A549 (cell line): ENCODE measurements at regions not wholly inside any gene's neighbourhood (a gene's known extent, or its start where the extent isn't known, plus 50 kb on each side); places are given as distances from the start of the nearest gene placed in this dataset.

ENCODE experiments used
- ATAC-seq, 2 experiments: fragments of 200-7000 bp in 1 of 2; fragments of >200 bp in 1 of 2; cut with Nextera tagmentation in 1 of 2; cut with Tn5 transposase in 1 of 2; 3 replicates each; pipeline versions ENCODE4 v1.8.0 to v1.9.1; 2018 to 2020; ENCODE audit warnings: mild to moderate bottlenecking in 1 of 2, moderate library complexity in 1 of 2
- CTCF ChIA-PET: fragments of 300-600 bp; sonication (Branson Sonifier 250); formaldehyde crosslinking; extraction: SDS; loops from one replicate; lab custom pipeline; 2021; ENCODE audit warnings: antibody characterized with exemption, inconsistent platforms; lab: Yijun Ruan, JAX
- POLR2A ChIA-PET: fragments of 350-600 bp; formaldehyde crosslinking; extraction: SDS; loops from one replicate; lab custom pipeline; 2021; ENCODE audit warnings: antibody characterized with exemption, inconsistent platforms; lab: Yijun Ruan, JAX
- DNase-seq, 2 experiments: peaks; one replicate each; pipeline versions ENCODE4 v3.0.0 to v3.0.0-alpha.2; 2011 to 2016; ENCODE audit warnings: low read depth in 1 of 2, low spot score in 1 of 2
- FAIRE-seq: peaks from 2 replicates; lab custom pipeline; 2011; peaks lifted over from hg19 to GRCh38; lab: Jason Lieb, UNC
- H3K27ac ChIP-seq, 2 experiments: fragments of >200 bp; sonication (Bioruptor Twin); formaldehyde crosslinking; 3 replicates each; pipeline ENCODE4 v1.5.1; 2016 to 2017
- H3K4me1 ChIP-seq: fragments of >200 bp; sonication (Bioruptor Twin); formaldehyde crosslinking; 3 replicates; pipeline ENCODE4 v1.6.1; 2016
- H3K4me2 ChIP-seq: fragments of >200 bp; sonication (Bioruptor Twin); formaldehyde crosslinking; 3 replicates; pipeline ENCODE4 v1.6.1; 2016
- H3K4me3 ChIP-seq: fragments of >200 bp; sonication (Bioruptor Twin); formaldehyde crosslinking; 3 replicates; pipeline ENCODE4 v1.5.1; 2016
- H3K9me3 ChIP-seq: fragments of >200 bp; sonication (Bioruptor Twin); formaldehyde crosslinking; 3 replicates; pipeline ENCODE4 v1.6.1; 2016
- ATOH8 ChIP-seq: fragments of 250-450 bp; sonication (Bioruptor Pico); IDR thresholded peaks from 2 replicates; pipeline ENCODE4 v1.5.0; 2020; ENCODE audit warnings: low read depth, mild to moderate bottlenecking, moderate library complexity
- CBX8 ChIP-seq: fragments of 200-600 bp; sonication (generic); IDR thresholded peaks from 2 replicates; pipeline ENCODE4 v1.6.1; 2016
- CHD4 ChIP-seq: fragments of 200-600 bp; sonication (generic); IDR thresholded peaks from 2 replicates; pipeline ENCODE4 v1.6.1; 2016; ENCODE audit warnings: antibody characterized with exemption, mild to moderate bottlenecking, borderline replicate concordance
- EHF ChIP-seq: fragments of 250-450 bp; sonication (Bioruptor Pico); IDR thresholded peaks from 2 replicates; pipeline ENCODE4 v1.5.0; 2020; ENCODE audit warnings: mild to moderate bottlenecking
- EHMT2 ChIP-seq: fragments of 200-600 bp; sonication (generic); IDR thresholded peaks from 2 replicates; pipeline ENCODE4 v1.6.1; 2016; ENCODE audit warnings: antibody characterized with exemption, low read depth, mild to moderate bottlenecking, moderate library complexity
- FOSB ChIP-seq: fragments of 250-450 bp; sonication (Bioruptor Pico); IDR thresholded peaks from 2 replicates; pipeline ENCODE4 v1.5.0; 2020; ENCODE audit warnings: mild to moderate bottlenecking, moderate library complexity
- FOSL2 ChIP-seq, 2 experiments: fragments of 450-650 bp in 1 of 2; fragments of >200 bp in 1 of 2; sonication (Bioruptor Twin) in 1 of 2; formaldehyde crosslinking; IDR thresholded peaks; 2 replicates each; pipeline versions ENCODE4 v1.5.0 to v1.6.1; 2016 to 2020; ENCODE audit warnings: mild to moderate bottlenecking in 1 of 2, moderate library complexity in 1 of 2
- FOXS1 ChIP-seq: fragments of 250-450 bp; sonication (Bioruptor Pico); IDR thresholded peaks from 2 replicates; pipeline ENCODE4 v1.5.0; 2020; ENCODE audit warnings: mild to moderate bottlenecking, moderate library complexity
- GATA3 ChIP-seq: IDR thresholded peaks from 2 replicates; pipeline ENCODE4 v1.6.1; 2012; ENCODE audit warnings: borderline replicate concordance
- HES2 ChIP-seq: fragments of >200 bp; sonication (Bioruptor Twin); formaldehyde crosslinking; IDR thresholded peaks from 2 replicates; pipeline ENCODE4 v1.6.1; 2016
- HMGXB4 ChIP-seq: fragments of 250-450 bp; sonication (Bioruptor Pico); IDR thresholded peaks from 2 replicates; pipeline ENCODE4 v1.5.0; 2021; ENCODE audit warnings: mild to moderate bottlenecking, moderate library complexity, borderline replicate concordance
- HOXB5 ChIP-seq: fragments of 250-450 bp; sonication (Bioruptor Pico); IDR thresholded peaks from 2 replicates; pipeline ENCODE4 v1.5.0; 2020; ENCODE audit warnings: mild to moderate bottlenecking, moderate library complexity
- KDM1A ChIP-seq: fragments of 200-600 bp; sonication (generic); IDR thresholded peaks from 2 replicates; pipeline ENCODE4 v1.6.1; 2016; ENCODE audit warnings: low read depth, mild to moderate bottlenecking
- MYC ChIP-seq: IDR thresholded peaks from 2 replicates; pipeline ENCODE4 v1.6.1; 2012; ENCODE audit warnings: mild to moderate bottlenecking, inconsistent platforms, low read length, improper control_type of control experiment, borderline replicate concordance
- NR3C1 ChIP-seq: fragments of >200 bp; sonication (Bioruptor Twin); formaldehyde crosslinking; IDR thresholded peaks from 3 replicates; pipeline ENCODE4 v1.6.1; 2017
- PHF8 ChIP-seq: fragments of 200-600 bp; sonication (generic); IDR thresholded peaks from 2 replicates; pipeline ENCODE4 v1.6.1; 2016; ENCODE audit warnings: low read depth, mild to moderate bottlenecking, antibody characterized with exemption, moderate library complexity, borderline replicate concordance
- POLR2AphosphoS2 ChIP-seq: conservative IDR thresholded peaks from 2 replicates; pipeline ENCODE4 v1.6.1; 2012; ENCODE audit warnings: low read length, improper control_type of control experiment, inconsistent platforms
- RAD21 ChIP-seq, 2 experiments: fragments of >200 bp in 1 of 2; sonication (Bioruptor Twin) in 1 of 2; formaldehyde crosslinking in 1 of 2; IDR thresholded peaks in 1 of 2; conservative IDR thresholded peaks in 1 of 2; 2 replicates in 1 of 2; 3 replicates in 1 of 2; pipeline ENCODE4 v1.6.1; 2012 to 2018; ENCODE audit warnings: inconsistent platforms in 1 of 2
- RARB ChIP-seq: fragments of 250-450 bp; sonication (Bioruptor Pico); IDR thresholded peaks from 2 replicates; pipeline ENCODE4 v1.8.0; 2021; ENCODE audit warnings: mild to moderate bottlenecking, moderate library complexity
- REST ChIP-seq: fragments of 200-600 bp; sonication (generic); IDR thresholded peaks from 2 replicates; pipeline ENCODE4 v1.6.1; 2016; ENCODE audit warnings: antibody characterized with exemption, mild to moderate bottlenecking, moderate library complexity
- RNF2 ChIP-seq: fragments of 200-600 bp; sonication (generic); IDR thresholded peaks from 2 replicates; pipeline ENCODE4 v1.6.1; 2016; ENCODE audit warnings: low read depth, mild to moderate bottlenecking, antibody characterized with exemption, moderate library complexity, borderline replicate concordance
- WGBS: methylation state at CpG from one replicate; pipeline ENCODE4 v1.1.6; 2017; ENCODE audit errors: missing lambda C conversion rate; 5-methylcytosine and 5-hydroxymethylcytosine counted together

GRCh38 chr15:79724804-79725203, 172.0 kb downstream of the MTHFS start:
- H3K4me1 ChIP-seq: no peaks in the 10 kb centered on the region
- H3K4me3 ChIP-seq: no peak overlapping the region
- POLR2A ChIA-PET: no interaction called here
- H3K27ac ChIP-seq: no peak overlapping the region
- DNase-seq: no peak
- peaks cover 8% of the 10 kb centered on the region; the same call in 2 of the 3 replicates for H3K9me3 ChIP-seq
- TF ChIP-seq RARB (CRISPR knock-in tag) (no peak), RNF2 (no peak), GATA3 (no peak), POLR2AphosphoS2 (no peak), EHMT2 (no peak), HOXB5 (no peak)
- CTCF ChIA-PET: interaction anchor here (1.0 kb wide), 1 partner anchor 36 kb away, joined by 3 read pairs; no protein-coding TSS in a partner anchor
- ATAC-seq: no peak
- FAIRE-seq: no peak
- no peak overlapping the region for H3K4me2 ChIP-seq
- 59% methylated on average over 4 of the region's 4 CpGs for WGBS

- H3K4me2 ChIP-seq: no peak overlapping the region
- ChIA-PET POLR2A (no interaction called here), CTCF (interaction anchor here (1.1 to 1.3 kb wide), 2 partner anchors 9 to 18 kb away, joined by 3 read pairs; no protein-coding TSS in a partner anchor)
- DNase-seq: no peak
- WGBS: 41% methylated on average over 3 of the region's 3 CpGs
- no peak for TF ChIP-seq RNF2
- TF ChIP-seq CHD4: no peak
- TF ChIP-seq CBX8: no peak
- TF ChIP-seq RAD21 (conservative IDR thresholded peaks at IDR 0.05 in 1 of 2, IDR thresholded peaks at IDR 0.05 in 1 of 2): no peak
- no peak for TF ChIP-seq EHF (CRISPR knock-in tag)
- TF ChIP-seq ATOH8 (CRISPR knock-in tag): no peak
- TF ChIP-seq NR3C1: no peak
- TF ChIP-seq POLR2AphosphoS2: no peak
- TF ChIP-seq MYC: no peak
- TF ChIP-seq HMGXB4: no peak
- no peak for TF ChIP-seq FOSB (CRISPR knock-in tag)
- no peak for TF ChIP-seq KDM1A
- TF ChIP-seq HES2: no peak
- TF ChIP-seq FOXS1 (CRISPR knock-in tag): no peak
- TF ChIP-seq FOSL2 (IDR thresholded peaks at IDR 0.05): no peak
- TF ChIP-seq FOSL2 (CRISPR knock-in tag; IDR thresholded peaks at IDR 0.05): no peak
- no peak for TF ChIP-seq REST
- no peak for TF ChIP-seq HOXB5
- no peak for TF ChIP-seq PHF8
- TF ChIP-seq, all 56 proteins: peak for 0
- Histone ChIP-seq H3K27ac (no peak overlapping the region), H3K9me3 (no peaks in the 10 kb centered on the region; the same call in 2 of the 3 replicates), H3K4me3 (no peak overlapping the region), H3K4me1 (no peaks in the 10 kb centered on the region)
- FAIRE-seq (no peak), ATAC-seq (no peak)
These were observed 167.9 kb downstream of the MTHFS start for GRCh38 chr15:79728867-79729266.
